Sigmoid colon (tissue), 4 donors: ENCODE measurements at regions not wholly inside any gene's neighbourhood (a gene's known extent, or its start where the extent isn't known, plus 50 kb on each side); places are given as distances from the start of the nearest gene placed in this dataset.

ENCODE experiments used
- EP300 ChIP-seq, 4 donors: sonication (generic); formaldehyde crosslinking; IDR thresholded peaks; one replicate each; pipeline ENCODE4 v1.6.1; 2017; ENCODE audit warnings: antibody characterized with exemption in 4 of 4
- POLR2A ChIP-seq, 2 donors: fragments of 450-650 bp; IDR thresholded peaks; one replicate each; pipeline ENCODE4 v1.6.1; 2016; ENCODE audit warnings: antibody characterized with exemption in 2 of 2, mild to moderate bottlenecking in 2 of 2, moderate library complexity in 2 of 2
- POLR2AphosphoS5 ChIP-seq, 4 donors: sonication (generic); formaldehyde crosslinking; IDR thresholded peaks; one replicate each; pipeline ENCODE4 v1.6.1; 2017; ENCODE audit warnings: antibody characterized with exemption in 4 of 4
- TF ChIP-seq, protein P1 (sequence below), 4 experiments: fragments of 450-650 bp in 3 of 4; fragments of 200-600 bp in 1 of 4; IDR thresholded peaks; one replicate each; pipeline ENCODE4 v1.5.1; 2016 to 2019; ENCODE audit warnings: antibody characterized with exemption in 4 of 4, mild to moderate bottlenecking in 3 of 4, moderate library complexity in 2 of 4

- TF ChIP-seq, protein P1, sequence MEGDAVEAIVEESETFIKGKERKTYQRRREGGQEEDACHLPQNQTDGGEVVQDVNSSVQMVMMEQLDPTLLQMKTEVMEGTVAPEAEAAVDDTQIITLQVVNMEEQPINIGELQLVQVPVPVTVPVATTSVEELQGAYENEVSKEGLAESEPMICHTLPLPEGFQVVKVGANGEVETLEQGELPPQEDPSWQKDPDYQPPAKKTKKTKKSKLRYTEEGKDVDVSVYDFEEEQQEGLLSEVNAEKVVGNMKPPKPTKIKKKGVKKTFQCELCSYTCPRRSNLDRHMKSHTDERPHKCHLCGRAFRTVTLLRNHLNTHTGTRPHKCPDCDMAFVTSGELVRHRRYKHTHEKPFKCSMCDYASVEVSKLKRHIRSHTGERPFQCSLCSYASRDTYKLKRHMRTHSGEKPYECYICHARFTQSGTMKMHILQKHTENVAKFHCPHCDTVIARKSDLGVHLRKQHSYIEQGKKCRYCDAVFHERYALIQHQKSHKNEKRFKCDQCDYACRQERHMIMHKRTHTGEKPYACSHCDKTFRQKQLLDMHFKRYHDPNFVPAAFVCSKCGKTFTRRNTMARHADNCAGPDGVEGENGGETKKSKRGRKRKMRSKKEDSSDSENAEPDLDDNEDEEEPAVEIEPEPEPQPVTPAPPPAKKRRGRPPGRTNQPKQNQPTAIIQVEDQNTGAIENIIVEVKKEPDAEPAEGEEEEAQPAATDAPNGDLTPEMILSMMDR (IDR thresholded peaks at IDR 0.05), result no peak
- TF ChIP-seq EP300 (IDR thresholded peaks at IDR 0.05), result no peak
- TF ChIP-seq POLR2A (IDR thresholded peaks at IDR 0.05), result no peak
- no peak for TF ChIP-seq POLR2AphosphoS5 (IDR thresholded peaks at IDR 0.05)
Measured at GRCh38 chr2:172196768-172197431, 94.2 kb upstream of the DLX2 start.
